ENCODE measurements at regions not wholly inside any gene's neighbourhood (a gene's known extent, or its start where the extent isn't known, plus 50 kb on each side); places are given as distances from the start of the nearest gene placed in this dataset.

- no peak for TF ChIP-seq CTCF (IDR thresholded peaks at IDR 0.05; ENCODE audit: low read depth, low read length)
- TF ChIP-seq EZH2phosphoT487 (IDR thresholded peaks at IDR 0.05; ENCODE audit: low read depth), result no peak
Observed at GRCh38 chr1:106249810-106250209, 806.7 kb upstream of the PRMT6 start.

All from OCI-LY3 (cell line).